ENCODE measurements at regions not wholly inside any gene's neighbourhood (a gene's known extent, or its start where the extent isn't known, plus 50 kb on each side); places are given as distances from the start of the nearest gene placed in this dataset.

DNA sequence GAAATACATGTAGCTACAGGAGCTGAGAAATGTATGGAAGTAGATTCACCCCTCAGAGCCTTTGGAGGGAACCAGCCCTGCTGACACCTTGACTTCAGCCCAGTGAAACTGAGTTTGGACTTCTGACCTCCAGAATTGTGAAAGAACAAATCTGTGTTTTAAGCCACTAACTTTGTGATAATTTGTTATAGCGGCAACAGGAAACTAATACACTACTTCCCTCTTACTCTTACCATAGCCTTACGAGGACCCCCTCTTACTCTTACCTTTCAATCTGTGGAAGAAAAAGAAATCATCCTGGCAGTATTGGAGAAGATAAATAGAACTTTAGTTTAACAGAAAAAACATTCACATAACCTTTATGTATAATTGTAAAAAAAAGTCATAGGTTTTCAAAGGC lies 353.6 kb upstream of the USP24 start:
- TF ChIP-seq, protein P1, sequence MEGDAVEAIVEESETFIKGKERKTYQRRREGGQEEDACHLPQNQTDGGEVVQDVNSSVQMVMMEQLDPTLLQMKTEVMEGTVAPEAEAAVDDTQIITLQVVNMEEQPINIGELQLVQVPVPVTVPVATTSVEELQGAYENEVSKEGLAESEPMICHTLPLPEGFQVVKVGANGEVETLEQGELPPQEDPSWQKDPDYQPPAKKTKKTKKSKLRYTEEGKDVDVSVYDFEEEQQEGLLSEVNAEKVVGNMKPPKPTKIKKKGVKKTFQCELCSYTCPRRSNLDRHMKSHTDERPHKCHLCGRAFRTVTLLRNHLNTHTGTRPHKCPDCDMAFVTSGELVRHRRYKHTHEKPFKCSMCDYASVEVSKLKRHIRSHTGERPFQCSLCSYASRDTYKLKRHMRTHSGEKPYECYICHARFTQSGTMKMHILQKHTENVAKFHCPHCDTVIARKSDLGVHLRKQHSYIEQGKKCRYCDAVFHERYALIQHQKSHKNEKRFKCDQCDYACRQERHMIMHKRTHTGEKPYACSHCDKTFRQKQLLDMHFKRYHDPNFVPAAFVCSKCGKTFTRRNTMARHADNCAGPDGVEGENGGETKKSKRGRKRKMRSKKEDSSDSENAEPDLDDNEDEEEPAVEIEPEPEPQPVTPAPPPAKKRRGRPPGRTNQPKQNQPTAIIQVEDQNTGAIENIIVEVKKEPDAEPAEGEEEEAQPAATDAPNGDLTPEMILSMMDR (IDR thresholded peaks at IDR 0.05; ENCODE audit: insufficient read depth, low read length) = no peak
- TF ChIP-seq POLR2AphosphoS5 (IDR thresholded peaks at IDR 0.05; ENCODE audit: low read depth) (no peak), SPI1 (IDR thresholded peaks at IDR 0.05; ENCODE audit: borderline replicate concordance, low read depth) (no peak), GABPA (IDR thresholded peaks at IDR 0.05; ENCODE audit: low read depth) (no peak)
- TF ChIP-seq, protein P2, sequence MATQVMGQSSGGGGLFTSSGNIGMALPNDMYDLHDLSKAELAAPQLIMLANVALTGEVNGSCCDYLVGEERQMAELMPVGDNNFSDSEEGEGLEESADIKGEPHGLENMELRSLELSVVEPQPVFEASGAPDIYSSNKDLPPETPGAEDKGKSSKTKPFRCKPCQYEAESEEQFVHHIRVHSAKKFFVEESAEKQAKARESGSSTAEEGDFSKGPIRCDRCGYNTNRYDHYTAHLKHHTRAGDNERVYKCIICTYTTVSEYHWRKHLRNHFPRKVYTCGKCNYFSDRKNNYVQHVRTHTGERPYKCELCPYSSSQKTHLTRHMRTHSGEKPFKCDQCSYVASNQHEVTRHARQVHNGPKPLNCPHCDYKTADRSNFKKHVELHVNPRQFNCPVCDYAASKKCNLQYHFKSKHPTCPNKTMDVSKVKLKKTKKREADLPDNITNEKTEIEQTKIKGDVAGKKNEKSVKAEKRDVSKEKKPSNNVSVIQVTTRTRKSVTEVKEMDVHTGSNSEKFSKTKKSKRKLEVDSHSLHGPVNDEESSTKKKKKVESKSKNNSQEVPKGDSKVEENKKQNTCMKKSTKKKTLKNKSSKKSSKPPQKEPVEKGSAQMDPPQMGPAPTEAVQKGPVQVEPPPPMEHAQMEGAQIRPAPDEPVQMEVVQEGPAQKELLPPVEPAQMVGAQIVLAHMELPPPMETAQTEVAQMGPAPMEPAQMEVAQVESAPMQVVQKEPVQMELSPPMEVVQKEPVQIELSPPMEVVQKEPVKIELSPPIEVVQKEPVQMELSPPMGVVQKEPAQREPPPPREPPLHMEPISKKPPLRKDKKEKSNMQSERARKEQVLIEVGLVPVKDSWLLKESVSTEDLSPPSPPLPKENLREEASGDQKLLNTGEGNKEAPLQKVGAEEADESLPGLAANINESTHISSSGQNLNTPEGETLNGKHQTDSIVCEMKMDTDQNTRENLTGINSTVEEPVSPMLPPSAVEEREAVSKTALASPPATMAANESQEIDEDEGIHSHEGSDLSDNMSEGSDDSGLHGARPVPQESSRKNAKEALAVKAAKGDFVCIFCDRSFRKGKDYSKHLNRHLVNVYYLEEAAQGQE (IDR thresholded peaks at IDR 0.05; ENCODE audit: insufficient replicate concordance, low read depth) = no peak
- no peak overlapping the region for H3K27ac ChIP-seq (replicated peaks)
- no peak for DNase-seq (ENCODE audit: low read depth in 1 of 2, low spot score in 1 of 2)
- no peaks in the 10 kb centered on the region for H3K27me3 ChIP-seq (ENCODE audit: insufficient read depth, poor library complexity, severe bottlenecking)
- no peak overlapping the region for H3K4me3 ChIP-seq (replicated peaks; ENCODE audit: insufficient read depth, low read length)

DNA sequence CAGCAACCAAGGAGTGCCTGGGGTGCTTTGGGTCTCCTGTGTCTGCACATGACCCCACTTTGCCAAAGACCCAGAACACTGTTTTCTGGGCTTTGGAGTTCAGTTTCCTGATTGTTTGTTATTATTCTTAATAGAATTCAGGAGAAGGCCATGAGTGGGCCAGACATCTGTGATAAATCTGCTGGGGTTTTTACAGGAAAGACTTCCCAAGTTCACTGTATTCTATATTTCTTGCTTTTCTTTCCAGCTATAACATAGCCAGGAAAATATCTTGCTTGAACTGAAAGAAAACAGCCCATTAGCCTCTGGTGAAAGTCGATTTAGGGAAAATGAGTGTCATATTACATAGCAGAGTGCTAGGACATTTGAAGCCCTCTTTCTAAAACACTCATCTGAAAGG lies 345.1 kb upstream of the USP24 start:
- no peak overlapping the region for H3K4me3 ChIP-seq (replicated peaks; ENCODE audit: insufficient read depth, low read length)
- no peak for DNase-seq (ENCODE audit: low read depth in 1 of 2, low spot score in 1 of 2)
- H3K27ac ChIP-seq (replicated peaks) = no peak overlapping the region
- TF ChIP-seq, protein P2 (IDR thresholded peaks at IDR 0.05; ENCODE audit: insufficient replicate concordance, low read depth) = no peak
- TF ChIP-seq, protein P1 (IDR thresholded peaks at IDR 0.05; ENCODE audit: insufficient read depth, low read length) = no peak
- TF ChIP-seq GABPA (IDR thresholded peaks at IDR 0.05; ENCODE audit: low read depth) (no peak), POLR2AphosphoS5 (IDR thresholded peaks at IDR 0.05; ENCODE audit: low read depth) (no peak), SPI1 (IDR thresholded peaks at IDR 0.05; ENCODE audit: borderline replicate concordance, low read depth) (no peak)
- no peaks in the 10 kb centered on the region for H3K27me3 ChIP-seq (ENCODE audit: insufficient read depth, poor library complexity, severe bottlenecking)

DNA sequence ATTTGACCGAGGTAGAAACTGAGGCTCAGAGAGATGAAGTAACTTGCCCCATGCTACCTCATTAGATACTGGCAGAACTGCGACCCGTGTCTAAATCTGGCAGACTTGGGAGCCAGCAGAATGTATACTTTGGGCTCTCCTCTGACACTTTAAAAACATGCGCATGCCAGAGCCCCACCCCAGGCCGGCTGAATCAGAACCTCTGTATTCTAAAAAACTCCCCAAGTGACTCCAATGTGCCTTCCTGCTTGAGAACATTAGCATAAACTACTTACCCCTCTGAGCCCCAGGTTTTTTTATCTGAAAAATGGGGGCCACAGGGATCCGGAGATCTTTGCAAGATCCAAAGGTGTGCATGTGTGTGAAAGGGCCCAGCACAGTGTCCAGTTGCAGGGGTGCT lies 344.7 kb upstream of the USP24 start:
- DNase-seq (ENCODE audit: low read depth in 1 of 2, low spot score in 1 of 2) = no peak
- TF ChIP-seq, protein P1 (IDR thresholded peaks at IDR 0.05; ENCODE audit: insufficient read depth, low read length) = no peak
- TF ChIP-seq GABPA (IDR thresholded peaks at IDR 0.05; ENCODE audit: low read depth) (no peak), POLR2AphosphoS5 (IDR thresholded peaks at IDR 0.05; ENCODE audit: low read depth) (no peak)
- TF ChIP-seq, protein P2 (IDR thresholded peaks at IDR 0.05; ENCODE audit: insufficient replicate concordance, low read depth) = no peak
- Histone ChIP-seq H3K27ac (replicated peaks) (no peak overlapping the region), H3K27me3 (ENCODE audit: insufficient read depth, poor library complexity, severe bottlenecking) (no peaks in the 10 kb centered on the region), H3K4me3 (replicated peaks; ENCODE audit: insufficient read depth, low read length) (no peak overlapping the region)
